Activated naive CD4-positive, alpha-beta T cell treated with anti-CD3 and anti-CD28 coated beads, Interleukin-2, amount 50 U/mL, for 24 hours (primary cell): ENCODE measurements at regions not wholly inside any gene's neighbourhood (a gene's known extent, or its start where the extent isn't known, plus 50 kb on each side); places are given as distances from the start of the nearest gene placed in this dataset.
"Not testable (repeated sequence)": the region's sequence is repeated elsewhere in the genome, so short reads cannot be mapped to it uniquely, and the experiment has no call there.

Experiments used
- H3K27ac Mint-ChIP-seq: one replicate; pipeline ENCODE4 v1.8.0; 2021; ENCODE audit warnings: mild to moderate bottlenecking, mixed read lengths
- H3K27me3 Mint-ChIP-seq: one replicate; pipeline ENCODE4 v1.8.0; 2021; ENCODE audit warnings: mixed read lengths
- H3K36me3 Mint-ChIP-seq: one replicate; pipeline ENCODE4 v1.8.0; 2021; ENCODE audit warnings: mixed read lengths
- H3K4me1 Mint-ChIP-seq: one replicate; pipeline ENCODE4 v1.8.0; 2021; ENCODE audit warnings: mixed read lengths
- H3K4me3 Mint-ChIP-seq: one replicate; pipeline ENCODE4 v1.8.0; 2021; ENCODE audit warnings: mild to moderate bottlenecking, mixed read lengths
- H3K9me3 Mint-ChIP-seq: one replicate; pipeline ENCODE4 v1.8.0; 2021; ENCODE audit warnings: mixed read lengths

GRCh38 chr2:182606728-182607681 is 109.1 kb upstream of the DNAJC10 start:
- Mint-ChIP-seq H3K36me3 (no peaks in the 10 kb centered on the region), H3K4me3 (no peak overlapping the region), H3K27me3 (no peaks in the 10 kb centered on the region), H3K27ac (no peak overlapping the region), H3K9me3 (no peaks in the 10 kb centered on the region), H3K4me1 (no peaks in the 10 kb centered on the region)

GRCh38 chr2:182608181-182608845 is 107.7 kb upstream of the DNAJC10 start:
- H3K27ac Mint-ChIP-seq: no peak overlapping the region
- H3K9me3 Mint-ChIP-seq: no peaks in the 10 kb centered on the region
- H3K4me1 Mint-ChIP-seq: no peaks in the 10 kb centered on the region
- no peak overlapping the region for H3K4me3 Mint-ChIP-seq
- H3K27me3 Mint-ChIP-seq: no peaks in the 10 kb centered on the region
- no peaks in the 10 kb centered on the region for H3K36me3 Mint-ChIP-seq

- not testable (repeated sequence) for H3K9me3 Mint-ChIP-seq, H3K27me3 Mint-ChIP-seq, H3K4me1 Mint-ChIP-seq, H3K27ac Mint-ChIP-seq, H3K36me3 Mint-ChIP-seq, H3K4me3 Mint-ChIP-seq
Observed at GRCh38 chr2:182609005-182609404, 107.1 kb upstream of the DNAJC10 start.

- Mint-ChIP-seq H3K4me1 (no peaks in the 10 kb centered on the region), H3K36me3 (no peaks in the 10 kb centered on the region), H3K9me3 (no peaks in the 10 kb centered on the region), H3K27ac (no peak overlapping the region), H3K4me3 (no peak overlapping the region), H3K27me3 (no peaks in the 10 kb centered on the region)
Observed at GRCh38 chr2:182610231-182610630, 105.8 kb upstream of the DNAJC10 start.

GRCh38 chr2:182611009-182611408 is 105.0 kb upstream of the DNAJC10 start:
- H3K9me3 Mint-ChIP-seq: no peaks in the 10 kb centered on the region
- H3K27ac Mint-ChIP-seq: no peak overlapping the region
- no peak overlapping the region for H3K4me3 Mint-ChIP-seq
- H3K27me3 Mint-ChIP-seq: no peaks in the 10 kb centered on the region
- no peaks in the 10 kb centered on the region for H3K4me1 Mint-ChIP-seq
- H3K36me3 Mint-ChIP-seq: no peaks in the 10 kb centered on the region

GRCh38 chr2:182615036-182615435 is 101.0 kb upstream of the DNAJC10 start:
- no peaks in the 10 kb centered on the region for H3K27me3 Mint-ChIP-seq
- no peaks in the 10 kb centered on the region for H3K4me1 Mint-ChIP-seq
- H3K36me3 Mint-ChIP-seq: no peaks in the 10 kb centered on the region
- H3K27ac Mint-ChIP-seq: no peak overlapping the region
- H3K9me3 Mint-ChIP-seq: no peaks in the 10 kb centered on the region
- no peak overlapping the region for H3K4me3 Mint-ChIP-seq

- Mint-ChIP-seq H3K36me3 (no peaks in the 10 kb centered on the region), H3K27ac (no peak overlapping the region), H3K4me1 (no peaks in the 10 kb centered on the region), H3K4me3 (no peak overlapping the region), H3K27me3 (no peaks in the 10 kb centered on the region), H3K9me3 (no peaks in the 10 kb centered on the region)
Observed at GRCh38 chr2:182616471-182617393, 99.3 kb upstream of the DNAJC10 start.

- peaks cover 2% of the 10 kb centered on the region for H3K27me3 Mint-ChIP-seq
- H3K27ac Mint-ChIP-seq: no peak overlapping the region
- H3K4me1 Mint-ChIP-seq: no peaks in the 10 kb centered on the region
- no peak overlapping the region for H3K4me3 Mint-ChIP-seq
- H3K36me3 Mint-ChIP-seq: no peaks in the 10 kb centered on the region
- H3K9me3 Mint-ChIP-seq: no peaks in the 10 kb centered on the region
Observed at GRCh38 chr2:182618672-182619079, 97.4 kb upstream of the DNAJC10 start.

GRCh38 chr2:182619276-182619675 is 96.8 kb upstream of the DNAJC10 start:
- Mint-ChIP-seq H3K9me3 (no peaks in the 10 kb centered on the region), H3K27me3 (peaks cover 2% of the 10 kb centered on the region), H3K4me1 (no peaks in the 10 kb centered on the region), H3K36me3 (no peaks in the 10 kb centered on the region), H3K27ac (no peak overlapping the region), H3K4me3 (no peak overlapping the region)

GRCh38 chr2:182621191-182621590 is 94.9 kb upstream of the DNAJC10 start:
- H3K36me3 Mint-ChIP-seq: no peaks in the 10 kb centered on the region
- H3K4me3 Mint-ChIP-seq: no peak overlapping the region
- H3K27me3 Mint-ChIP-seq: peaks cover 2% of the 10 kb centered on the region
- H3K4me1 Mint-ChIP-seq: no peaks in the 10 kb centered on the region
- no peak overlapping the region for H3K27ac Mint-ChIP-seq
- H3K9me3 Mint-ChIP-seq: no peaks in the 10 kb centered on the region

- no peak overlapping the region for H3K4me3 Mint-ChIP-seq
- no peak overlapping the region for H3K27ac Mint-ChIP-seq
- no peaks in the 10 kb centered on the region for H3K4me1 Mint-ChIP-seq
- H3K36me3 Mint-ChIP-seq: no peaks in the 10 kb centered on the region
- H3K9me3 Mint-ChIP-seq: no peaks in the 10 kb centered on the region
- H3K27me3 Mint-ChIP-seq: peaks cover 2% of the 10 kb centered on the region
Observed at GRCh38 chr2:182621810-182622209, 94.2 kb upstream of the DNAJC10 start.

- H3K27ac Mint-ChIP-seq: no peak overlapping the region
- H3K9me3 Mint-ChIP-seq: no peaks in the 10 kb centered on the region
- H3K4me1 Mint-ChIP-seq: no peaks in the 10 kb centered on the region
- no peaks in the 10 kb centered on the region for H3K36me3 Mint-ChIP-seq
- H3K4me3 Mint-ChIP-seq: no peak overlapping the region
- H3K27me3 Mint-ChIP-seq: peaks cover 2% of the 10 kb centered on the region
Observed at GRCh38 chr2:182622231-182622630, 93.8 kb upstream of the DNAJC10 start.

GRCh38 chr2:182625814-182626213 is 90.2 kb upstream of the DNAJC10 start:
- no peak overlapping the region for H3K27ac Mint-ChIP-seq

GRCh38 chr2:182628916-182629315 is 87.1 kb upstream of the DNAJC10 start:
- no peaks in the 10 kb centered on the region for H3K36me3 Mint-ChIP-seq
- no peaks in the 10 kb centered on the region for H3K9me3 Mint-ChIP-seq
- no peak overlapping the region for H3K4me3 Mint-ChIP-seq
- H3K4me1 Mint-ChIP-seq: no peaks in the 10 kb centered on the region
- no peak overlapping the region for H3K27ac Mint-ChIP-seq
- H3K27me3 Mint-ChIP-seq: peaks cover 15% of the 10 kb centered on the region

More at GRCh38 chr2:182625814-182626213, 90.2 kb upstream of the DNAJC10 start:
- Mint-ChIP-seq H3K9me3 (no peaks in the 10 kb centered on the region), H3K36me3 (no peaks in the 10 kb centered on the region), H3K27me3 (peaks cover 8% of the 10 kb centered on the region), H3K4me1 (no peaks in the 10 kb centered on the region), H3K4me3 (no peak overlapping the region)

- no peak overlapping the region for H3K27ac Mint-ChIP-seq
- H3K4me3 Mint-ChIP-seq: no peak overlapping the region
- peaks cover 15% of the 10 kb centered on the region for H3K27me3 Mint-ChIP-seq
- H3K9me3 Mint-ChIP-seq: no peaks in the 10 kb centered on the region
- no peaks in the 10 kb centered on the region for H3K4me1 Mint-ChIP-seq
- no peaks in the 10 kb centered on the region for H3K36me3 Mint-ChIP-seq
Observed at GRCh38 chr2:182630207-182630606, 85.8 kb upstream of the DNAJC10 start.
